GM06990 (cell line): ENCODE measurements at regions not wholly inside any gene's neighbourhood (a gene's known extent, or its start where the extent isn't known, plus 50 kb on each side); places are given as distances from the start of the nearest gene placed in this dataset.

Experiments
- DNase-seq: peaks from one replicate; pipeline ENCODE4 v3.0.0-alpha.2; 2011; ENCODE audit not compliant: insufficient read length; ENCODE audit errors: extremely low read depth
- H3K27me3 ChIP-seq: replicated peaks from 2 replicates; pipeline ENCODE4 v1.6.0; 2011; ENCODE audit warnings: low read length; ENCODE audit not compliant: control insufficient read depth, insufficient read depth
- H3K36me3 ChIP-seq: 2 replicates; pipeline ENCODE4 v1.5.1; 2011; ENCODE audit warnings: low read length; ENCODE audit not compliant: control insufficient read depth, insufficient read depth
- H3K4me3 ChIP-seq: replicated peaks from 2 replicates; pipeline ENCODE4 v1.5.1; 2011; ENCODE audit warnings: low read depth, mild to moderate bottlenecking, control low read depth, low read length
- CTCF ChIP-seq: IDR thresholded peaks from 2 replicates; pipeline ENCODE4 v1.5.1; 2011; ENCODE audit warnings: low read length, control low read depth, mild to moderate bottlenecking, inconsistent platforms; ENCODE audit not compliant: insufficient read depth, poor library complexity, severe bottlenecking

GRCh38 chr10:123306290-123306689, 152.1 kb downstream of the BUB3 start:
- Histone ChIP-seq H3K27me3 (no peaks in the 10 kb centered on the region), H3K4me3 (no peak overlapping the region), H3K36me3 (no peaks in the 10 kb centered on the region)
- no peak for TF ChIP-seq CTCF
- DNase-seq = no peak

GRCh38 chr10:123309731-123310130, 155.5 kb downstream of the BUB3 start:
- no peak for TF ChIP-seq CTCF
- no peak for DNase-seq
- Histone ChIP-seq H3K4me3 (no peak overlapping the region), H3K36me3 (no peaks in the 10 kb centered on the region), H3K27me3 (no peaks in the 10 kb centered on the region)

GRCh38 chr10:123316776-123317175, 162.6 kb downstream of the BUB3 start:
- DNase-seq = no peak
- Histone ChIP-seq H3K4me3 (no peak overlapping the region), H3K36me3 (no peaks in the 10 kb centered on the region), H3K27me3 (no peaks in the 10 kb centered on the region)
- TF ChIP-seq CTCF = no peak

GRCh38 chr10:123318516-123318915, 164.3 kb downstream of the BUB3 start:
- no peak for DNase-seq
- no peaks in the 10 kb centered on the region for H3K27me3 ChIP-seq
- H3K36me3 ChIP-seq = no peaks in the 10 kb centered on the region
- H3K4me3 ChIP-seq = no peak overlapping the region
- no peak for TF ChIP-seq CTCF

- H3K27me3 ChIP-seq = no peaks in the 10 kb centered on the region
- no peak for DNase-seq
- no peak for TF ChIP-seq CTCF
- no peak overlapping the region for H3K4me3 ChIP-seq
- H3K36me3 ChIP-seq = no peaks in the 10 kb centered on the region
Observed at GRCh38 chr10:123320091-123320490, 165.9 kb downstream of the BUB3 start.

GRCh38 chr10:123323884-123324283, 169.7 kb downstream of the BUB3 start:
- DNase-seq = no peak
- no peaks in the 10 kb centered on the region for H3K27me3 ChIP-seq
- H3K4me3 ChIP-seq = no peak overlapping the region
- TF ChIP-seq CTCF = no peak
- H3K36me3 ChIP-seq = no peaks in the 10 kb centered on the region
